Gastrocnemius medialis (tissue), 4 donors: ENCODE measurements at regions not wholly inside any gene's neighbourhood (a gene's known extent, or its start where the extent isn't known, plus 50 kb on each side); places are given as distances from the start of the nearest gene placed in this dataset.

Experiments used
- ATAC-seq, 2 donors: fragments of 150-250 bp; one replicate each; pipeline ENCODE4 v1.9.1; 2016
- DNase-seq, 2 donors: peaks; one replicate each; pipeline ENCODE4 v3.0.0-alpha.2; 2019
- H3K27ac ChIP-seq, 4 donors: fragments of 200-600 bp; sonication (generic); 1 replicate in 1 of 4; 2 replicates in 3 of 4; pipeline ENCODE4 v1.5.1; 2016 to 2018; ENCODE audit warnings: mild to moderate bottlenecking in 2 of 4, moderate library complexity in 1 of 4
- H3K27me3 ChIP-seq, 3 donors: fragments of 200-600 bp; sonication (generic) in 2 of 3; 1 replicate in 1 of 3; 2 replicates in 2 of 3; pipeline versions ENCODE4 v1.5.1 to v1.6.0; 2016 to 2019; ENCODE audit warnings: mild to moderate bottlenecking in 1 of 3, moderate library complexity in 1 of 3
- H3K36me3 ChIP-seq, 2 donors: fragments of 200-600 bp; sonication (generic) in 1 of 2; one replicate each; pipeline ENCODE4 v1.5.1; 2017 to 2018
- H3K4me1 ChIP-seq, 2 donors: fragments of 200-600 bp; sonication (generic) in 1 of 2; one replicate each; pipeline ENCODE4 v1.5.1; 2016 to 2017; ENCODE audit warnings: mild to moderate bottlenecking in 2 of 2
- H3K4me3 ChIP-seq, 4 donors: fragments of 200-600 bp; sonication (generic) in 3 of 4; 1 replicate in 1 of 4; 2 replicates in 3 of 4; pipeline ENCODE4 v1.5.1; 2016 to 2019; ENCODE audit warnings: mild to moderate bottlenecking in 2 of 4
- H3K9me3 ChIP-seq, 3 donors: fragments of 200-600 bp; sonication (generic) in 2 of 3; 1 replicate in 1 of 3; 2 replicates in 2 of 3; pipeline ENCODE4 v1.5.1; 2016 to 2019
- POLR2A ChIP-seq, 2 donors: fragments of 450-650 bp; IDR thresholded peaks; one replicate each; pipeline ENCODE4 v1.6.1; 2017; ENCODE audit warnings: antibody characterized with exemption in 2 of 2, mild to moderate bottlenecking in 2 of 2, moderate library complexity in 2 of 2
- in situ Hi-C, 4 donors: fragments of 200-750 bp; cut with MboI; loops; one replicate each; pipeline versions ENCODE4 v1.15.0 to v1.8.0; 2017; ENCODE audit warnings: low sequenced_read_pairs in 4 of 4
- intact Hi-C: fragments of 100-400 bp; cut with DNase I; formaldehyde crosslinking; loops from one replicate; pipeline ENCODE4 v1.15.1; 2023; ENCODE audit warnings: low total_unique reads
- TF ChIP-seq, protein P1 (sequence below), 5 experiments: fragments of 450-650 bp in 3 of 5; fragments of 200-600 bp in 2 of 5; sonication (generic) in 2 of 5; IDR thresholded peaks in 4 of 5; conservative IDR thresholded peaks in 1 of 5; 1 replicate in 4 of 5; 2 replicates in 1 of 5; pipeline ENCODE4 v1.5.1; 2016 to 2019; ENCODE audit warnings: antibody characterized with exemption in 5 of 5, mild to moderate bottlenecking in 3 of 5, moderate library complexity in 3 of 5

DNA sequence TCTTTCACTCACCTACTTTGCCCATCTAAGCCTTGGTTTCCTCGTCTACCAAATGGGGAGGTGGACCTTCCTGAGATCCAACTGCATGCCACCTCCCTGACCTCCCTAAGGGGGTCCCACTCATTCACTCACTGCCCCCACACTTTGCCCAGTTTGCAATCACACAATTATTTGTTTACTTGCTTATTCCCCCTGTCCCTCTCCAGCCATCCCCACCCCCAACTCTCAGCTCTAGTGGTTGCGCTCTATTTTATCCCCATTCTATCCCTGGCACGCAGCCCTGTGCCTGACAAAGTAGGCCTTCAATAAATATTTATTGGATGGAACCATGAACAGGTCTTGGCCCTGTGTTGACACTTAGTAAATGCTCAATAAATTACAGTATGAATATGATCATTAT is 130.8 kb upstream of the LARP1 start:
- H3K4me1 ChIP-seq = no peaks in the 10 kb centered on the region
- H3K4me3 ChIP-seq = no peak overlapping the region
- H3K9me3 ChIP-seq = no peaks in the 10 kb centered on the region
- intact Hi-C loops = no loop called here
- ATAC-seq (no peak), DNase-seq (no peak)
- no peak for TF ChIP-seq POLR2A (IDR thresholded peaks at IDR 0.05)
- TF ChIP-seq, protein P1, sequence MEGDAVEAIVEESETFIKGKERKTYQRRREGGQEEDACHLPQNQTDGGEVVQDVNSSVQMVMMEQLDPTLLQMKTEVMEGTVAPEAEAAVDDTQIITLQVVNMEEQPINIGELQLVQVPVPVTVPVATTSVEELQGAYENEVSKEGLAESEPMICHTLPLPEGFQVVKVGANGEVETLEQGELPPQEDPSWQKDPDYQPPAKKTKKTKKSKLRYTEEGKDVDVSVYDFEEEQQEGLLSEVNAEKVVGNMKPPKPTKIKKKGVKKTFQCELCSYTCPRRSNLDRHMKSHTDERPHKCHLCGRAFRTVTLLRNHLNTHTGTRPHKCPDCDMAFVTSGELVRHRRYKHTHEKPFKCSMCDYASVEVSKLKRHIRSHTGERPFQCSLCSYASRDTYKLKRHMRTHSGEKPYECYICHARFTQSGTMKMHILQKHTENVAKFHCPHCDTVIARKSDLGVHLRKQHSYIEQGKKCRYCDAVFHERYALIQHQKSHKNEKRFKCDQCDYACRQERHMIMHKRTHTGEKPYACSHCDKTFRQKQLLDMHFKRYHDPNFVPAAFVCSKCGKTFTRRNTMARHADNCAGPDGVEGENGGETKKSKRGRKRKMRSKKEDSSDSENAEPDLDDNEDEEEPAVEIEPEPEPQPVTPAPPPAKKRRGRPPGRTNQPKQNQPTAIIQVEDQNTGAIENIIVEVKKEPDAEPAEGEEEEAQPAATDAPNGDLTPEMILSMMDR (IDR thresholded peaks at IDR 0.05 in 4 of 5, conservative IDR thresholded peaks at IDR 0.05 in 1 of 5) = no peak
- no peaks in the 10 kb centered on the region for H3K36me3 ChIP-seq
- no peak overlapping the region for H3K27ac ChIP-seq
- in situ Hi-C loops = no loop called here
- no peaks in the 10 kb centered on the region for H3K27me3 ChIP-seq

DNA sequence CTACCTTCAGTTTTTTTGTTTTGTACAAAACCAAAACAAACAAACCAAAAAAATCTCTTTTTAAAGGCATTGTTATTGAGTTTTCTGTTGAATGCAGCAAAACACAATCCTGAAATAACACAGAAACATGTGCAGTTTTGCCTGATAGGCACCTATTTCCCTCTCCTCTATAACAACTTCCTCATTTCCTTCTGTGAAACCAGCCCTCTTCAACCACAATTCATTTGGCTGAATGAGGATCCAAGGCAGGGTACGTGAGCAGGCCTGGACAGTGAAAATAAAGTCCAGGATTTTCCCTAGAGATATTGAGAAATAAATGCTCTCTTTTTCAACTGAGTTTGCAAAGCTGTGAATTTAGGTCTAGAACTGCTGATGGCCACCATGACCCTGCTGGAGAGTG is 134.8 kb upstream of the LARP1 start:
- no peak overlapping the region for H3K4me3 ChIP-seq
- ATAC-seq (no peak), DNase-seq (no peak)
- TF ChIP-seq, protein P1 (IDR thresholded peaks at IDR 0.05 in 4 of 5, conservative IDR thresholded peaks at IDR 0.05 in 1 of 5) = no peak
- no peak for TF ChIP-seq POLR2A (IDR thresholded peaks at IDR 0.05)
- H3K36me3 ChIP-seq = no peaks in the 10 kb centered on the region
- no peaks in the 10 kb centered on the region for H3K4me1 ChIP-seq
- H3K27me3 ChIP-seq = no peaks in the 10 kb centered on the region
- H3K9me3 ChIP-seq = no peaks in the 10 kb centered on the region
- in situ Hi-C loops = no loop called here
- H3K27ac ChIP-seq = no peak overlapping the region
- intact Hi-C loops = no loop called here

GRCh38 chr5:154618696-154619095 is 136.5 kb upstream of the LARP1 start:
- Histone ChIP-seq H3K4me3 (no peak overlapping the region), H3K9me3 (no peaks in the 10 kb centered on the region), H3K27ac (no peak overlapping the region), H3K27me3 (peaks cover 0 to 13% (median 5%) of the 10 kb centered on the region in 3 donors), H3K36me3 (no peaks in the 10 kb centered on the region), H3K4me1 (no peaks in the 10 kb centered on the region)
- ATAC-seq = no peak
- TF ChIP-seq, protein P1 (IDR thresholded peaks at IDR 0.05 in 4 of 5, conservative IDR thresholded peaks at IDR 0.05 in 1 of 5) = no peak
- no peak for TF ChIP-seq POLR2A (IDR thresholded peaks at IDR 0.05)
- in situ Hi-C loops (no loop called here), intact Hi-C loops (no loop called here)
- no peak for DNase-seq

- H3K4me3 ChIP-seq = no peak overlapping the region
- H3K36me3 ChIP-seq = no peaks in the 10 kb centered on the region
- H3K27ac ChIP-seq = no peak overlapping the region
- no peak for DNase-seq
- in situ Hi-C loops (no loop called here), intact Hi-C loops (no loop called here)
- no peak for TF ChIP-seq POLR2A (IDR thresholded peaks at IDR 0.05)
- TF ChIP-seq, protein P1 (IDR thresholded peaks at IDR 0.05 in 4 of 5, conservative IDR thresholded peaks at IDR 0.05 in 1 of 5) = no peak
- no peak for ATAC-seq
- no peaks in the 10 kb centered on the region for H3K9me3 ChIP-seq
- H3K4me1 ChIP-seq = peaks cover 6 to 15% of the 10 kb centered on the region in 2 donors
- peaks cover 35 to 43% (median 37%) of the 10 kb centered on the region in 3 donors for H3K27me3 ChIP-seq
Observed at GRCh38 chr5:154614595-154614994, 136.6 kb upstream of the HAND1 start.

DNA sequence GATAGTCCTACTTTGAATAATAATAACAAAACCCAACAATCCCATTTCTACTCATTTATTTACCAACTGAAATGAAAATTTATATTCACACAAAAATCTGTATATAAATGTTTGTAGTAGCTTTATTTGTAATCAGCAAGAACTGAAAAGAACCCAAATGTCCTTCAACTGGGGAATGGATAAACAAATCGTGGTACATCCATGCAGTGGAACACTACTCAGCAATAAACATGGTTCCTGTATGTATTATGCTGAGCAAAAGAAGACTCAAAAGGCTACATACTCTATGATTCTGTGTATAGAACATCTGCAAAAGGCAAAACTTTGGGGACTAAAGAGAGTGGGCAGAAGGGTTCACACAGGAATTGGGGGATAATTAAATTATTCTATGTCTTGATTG is 136.1 kb upstream of the HAND1 start:
- Histone ChIP-seq H3K4me1 (peaks cover 6 to 15% of the 10 kb centered on the region in 2 donors), H3K9me3 (no peaks in the 10 kb centered on the region), H3K36me3 (no peaks in the 10 kb centered on the region), H3K27me3 (peaks cover 40 to 47% (median 42%) of the 10 kb centered on the region in 3 donors), H3K27ac (no peak overlapping the region), H3K4me3 (no peak overlapping the region)
- intact Hi-C loops = no loop called here
- in situ Hi-C loops = no loop called here
- DNase-seq (no peak), ATAC-seq (no peak)
- TF ChIP-seq POLR2A (IDR thresholded peaks at IDR 0.05) = no peak
- TF ChIP-seq, protein P1 (IDR thresholded peaks at IDR 0.05 in 4 of 5, conservative IDR thresholded peaks at IDR 0.05 in 1 of 5) = no peak
